Mucosa of descending colon (tissue), 3 donors: ENCODE measurements at regions not wholly inside any gene's neighbourhood (a gene's known extent, or its start where the extent isn't known, plus 50 kb on each side); places are given as distances from the start of the nearest gene placed in this dataset.

Experiments
- ATAC-seq: fragments of 200-7000 bp; cut with Tn5 transposase; one replicate; pipeline ENCODE4 v1.9.1; 2020; ENCODE audit warnings: mild to moderate bottlenecking, moderate library complexity
- DNase-seq, 3 donors: peaks; one replicate each; pipeline ENCODE4 v3.0.0-alpha.2; 2020
- H3K36me3 ChIP-seq: fragments of 200-600 bp; one replicate; pipeline ENCODE4 v1.8.0; 2021; ENCODE audit warnings: low read depth, mild to moderate bottlenecking
- H3K4me1 ChIP-seq: fragments of 200-600 bp; one replicate; pipeline ENCODE4 v1.8.0; 2021; ENCODE audit warnings: low read depth, mild to moderate bottlenecking
- H3K4me3 ChIP-seq: fragments of 200-600 bp; one replicate; pipeline ENCODE4 v1.8.0; 2021; ENCODE audit warnings: mild to moderate bottlenecking
- H3K9me3 ChIP-seq: fragments of 200-600 bp; one replicate; pipeline ENCODE4 v1.8.0; 2021; ENCODE audit warnings: mild to moderate bottlenecking
- CTCF ChIP-seq: fragments of 200-600 bp; IDR thresholded peaks from one replicate; pipeline ENCODE4 v1.8.0; 2022; ENCODE audit warnings: antibody characterized with exemption, mild to moderate bottlenecking
- intact Hi-C, 2 donors: fragments of 100-400 bp; cut with DNase I in 1 of 2; cut with micrococcal nuclease in 1 of 2; formaldehyde crosslinking; loops; one replicate each; pipeline versions ENCODE4 v1.11.0 to v1.11.1; 2022; cut with DNase I, micrococcal nuclease
- donor health status: DM: no; HTN: no; CAD: no; lungs with moderate emphysema.
- donor health status: DM: no; HTN: no; CAD: no.
- donor health status: DM: no; HTN: yes; CAD: no.

- H3K4me1 ChIP-seq, result no peaks in the 10 kb centered on the region
- TF ChIP-seq CTCF, result no peak
- H3K36me3 ChIP-seq, result no peaks in the 10 kb centered on the region
- no peak overlapping the region for H3K4me3 ChIP-seq
- no peak for ATAC-seq
- no peak for DNase-seq
- H3K9me3 ChIP-seq, result peaks cover 8% of the 10 kb centered on the region
- intact Hi-C loops, result no loop called here
Observed at GRCh38 chr5:62149879-62150278, 156.1 kb upstream of the KIF2A start.

GRCh38 chr5:62152394-62153087, 153.5 kb upstream of the KIF2A start:
- Histone ChIP-seq H3K4me3 (no peak overlapping the region), H3K4me1 (no peaks in the 10 kb centered on the region), H3K36me3 (no peaks in the 10 kb centered on the region), H3K9me3 (peaks cover 11% of the 10 kb centered on the region)
- ATAC-seq, result no peak
- no peak for DNase-seq
- intact Hi-C loops, result no loop called here
- TF ChIP-seq CTCF, result no peak

GRCh38 chr5:62154758-62155157, 151.2 kb upstream of the KIF2A start:
- intact Hi-C loops, result no loop called here
- Histone ChIP-seq H3K4me1 (no peaks in the 10 kb centered on the region), H3K4me3 (no peak overlapping the region), H3K36me3 (no peaks in the 10 kb centered on the region), H3K9me3 (peaks cover 11% of the 10 kb centered on the region)
- DNase-seq (no peak), ATAC-seq (no peak)
- no peak for TF ChIP-seq CTCF

GRCh38 chr5:62155988-62156387, 150.0 kb upstream of the KIF2A start:
- Histone ChIP-seq H3K9me3 (peaks cover 11% of the 10 kb centered on the region), H3K36me3 (no peaks in the 10 kb centered on the region), H3K4me1 (no peaks in the 10 kb centered on the region), H3K4me3 (no peak overlapping the region)
- TF ChIP-seq CTCF, result no peak
- intact Hi-C loops, result no loop called here
- ATAC-seq (no peak), DNase-seq (no peak)

GRCh38 chr5:62167561-62168057, 138.4 kb upstream of the KIF2A start:
- DNase-seq (no peak), ATAC-seq (no peak)
- TF ChIP-seq CTCF, result no peak
- Histone ChIP-seq H3K4me1 (no peaks in the 10 kb centered on the region), H3K9me3 (peaks cover under 1% of the 10 kb centered on the region), H3K36me3 (no peaks in the 10 kb centered on the region), H3K4me3 (no peak overlapping the region)
- intact Hi-C loops, result no loop called here
